Neural cell (in vitro differentiated cells): ENCODE measurements at regions not wholly inside any gene's neighbourhood (a gene's known extent, or its start where the extent isn't known, plus 50 kb on each side); places are given as distances from the start of the nearest gene placed in this dataset.

Experiments
- H2AFZ ChIP-seq: fragments of 200-600, 300-800 bp; sonication (generic), shearing (Covaris generic); 2 replicates; pipeline ENCODE4 v1.6.0; 2014; ENCODE audit warnings: low read depth, mild to moderate bottlenecking, antibody characterized with exemption, low read length, moderate library complexity
- H3F3A ChIP-seq: fragments of 200-600 bp; shearing (Covaris generic); 2 replicates; pipeline ENCODE4 v1.6.1; 2016; ENCODE audit warnings: mild to moderate bottlenecking, moderate library complexity, mixed read lengths, antibody characterized with exemption, low read length; ENCODE audit not compliant: insufficient read depth, poor library complexity, severe bottlenecking
- H3K27ac ChIP-seq: fragments of 200-600, 300-800 bp; sonication (generic), shearing (Covaris generic); 2 replicates; pipeline ENCODE4 v1.5.1; 2014; ENCODE audit warnings: mild to moderate bottlenecking, low read length, moderate library complexity
- H3K27me3 ChIP-seq: fragments of 300-800, 200-600 bp; sonication (generic), shearing (Covaris generic); 2 replicates; pipeline ENCODE4 v1.6.0; 2014; ENCODE audit warnings: mild to moderate bottlenecking, low read depth, low read length, moderate library complexity; ENCODE audit not compliant: insufficient read depth
- H3K36me3 ChIP-seq: fragments of 300-800, 200-600 bp; sonication (generic), shearing (Covaris generic); 2 replicates; pipeline ENCODE4 v1.5.1; 2014; ENCODE audit warnings: mild to moderate bottlenecking, antibody characterized with exemption, low read length, moderate library complexity; ENCODE audit not compliant: insufficient read depth
- H3K4me2 ChIP-seq: fragments of 300-800, 200-600 bp; sonication (generic), shearing (Covaris generic); 2 replicates; pipeline ENCODE4 v1.6.0; 2014; ENCODE audit warnings: mild to moderate bottlenecking, low read length
- H3K4me3 ChIP-seq: fragments of 300-800, 200-600 bp; sonication (generic), shearing (Covaris generic); 2 replicates; pipeline ENCODE4 v1.5.1; 2014; ENCODE audit warnings: mild to moderate bottlenecking, low read length, moderate library complexity
- H3K79me2 ChIP-seq: fragments of 200-600 bp; shearing (Covaris generic); replicated peaks from 2 replicates; pipeline ENCODE4 v1.6.0; 2014; ENCODE audit warnings: mild to moderate bottlenecking, low read length, moderate library complexity; ENCODE audit not compliant: insufficient read depth
- H3K9ac ChIP-seq: fragments of 300-800, 200-600 bp; sonication (generic), shearing (Covaris generic); 2 replicates; pipeline ENCODE4 v1.6.1; 2016; ENCODE audit warnings: mild to moderate bottlenecking, low read length, mixed read lengths
- H3K9me2 ChIP-seq: fragments of 200-600 bp; shearing (Covaris generic); 2 replicates; pipeline ENCODE4 v1.6.1; 2016; ENCODE audit warnings: mild to moderate bottlenecking, low read length, mixed read lengths; ENCODE audit not compliant: insufficient read depth
- H3K9me3 ChIP-seq: fragments of 200-600, 300-800 bp; sonication (generic), shearing (Covaris generic); 2 replicates; pipeline ENCODE4 v1.6.1; 2016; ENCODE audit warnings: mild to moderate bottlenecking, mixed run types, low read length, moderate library complexity, mixed read lengths
- H4K20me1 ChIP-seq: fragments of 200-600 bp; shearing (Covaris generic); 2 replicates; pipeline ENCODE4 v1.6.1; 2016; ENCODE audit warnings: mild to moderate bottlenecking, mixed run types; ENCODE audit not compliant: insufficient read depth
- CTCF ChIP-seq: fragments of 450-650 bp; IDR thresholded peaks from 2 replicates; pipeline ENCODE4 v1.5.1; 2014; ENCODE audit warnings: antibody characterized with exemption, mild to moderate bottlenecking, moderate library complexity; ENCODE audit not compliant: poor library complexity, severe bottlenecking
- EP300 ChIP-seq: fragments of 450-650 bp; conservative IDR thresholded peaks from 2 replicates; pipeline ENCODE4 v1.6.1; 2014; ENCODE audit warnings: antibody characterized with exemption, mild to moderate bottlenecking, moderate library complexity; ENCODE audit not compliant: poor library complexity, severe bottlenecking
- EZH2 ChIP-seq: fragments of 200-600, 300-800 bp; shearing (Covaris generic), sonication (generic); IDR thresholded peaks from 2 replicates; pipeline ENCODE4 v1.6.1; 2014; ENCODE audit warnings: antibody characterized with exemption, low read length, borderline replicate concordance, mild to moderate bottlenecking; ENCODE audit not compliant: insufficient read depth, poor library complexity, severe bottlenecking
- MXI1 ChIP-seq: fragments of 450-650 bp; conservative IDR thresholded peaks from 2 replicates; pipeline ENCODE4 v1.6.1; 2014; ENCODE audit warnings: antibody characterized with exemption, mild to moderate bottlenecking; ENCODE audit not compliant: poor library complexity, severe bottlenecking
- POLR2AphosphoS5 ChIP-seq: IDR thresholded peaks from 2 replicates; pipeline ENCODE4 v1.6.1; 2012
- RAD21 ChIP-seq: fragments of 450-650 bp; conservative IDR thresholded peaks from 2 replicates; pipeline ENCODE4 v1.6.1; 2014; ENCODE audit warnings: antibody characterized with exemption, mild to moderate bottlenecking, moderate library complexity
- REST ChIP-seq: IDR thresholded peaks from 2 replicates; pipeline ENCODE4 v1.6.1; 2012; ENCODE audit warnings: borderline replicate concordance
- SMC3 ChIP-seq: fragments of 450-650 bp; conservative IDR thresholded peaks from 2 replicates; pipeline ENCODE4 v1.6.1; 2014; ENCODE audit warnings: antibody characterized with exemption, mild to moderate bottlenecking, moderate library complexity; ENCODE audit not compliant: poor library complexity
- TAF1 ChIP-seq: IDR thresholded peaks from 2 replicates; pipeline ENCODE4 v1.6.1; 2012; ENCODE audit warnings: low read depth

DNA sequence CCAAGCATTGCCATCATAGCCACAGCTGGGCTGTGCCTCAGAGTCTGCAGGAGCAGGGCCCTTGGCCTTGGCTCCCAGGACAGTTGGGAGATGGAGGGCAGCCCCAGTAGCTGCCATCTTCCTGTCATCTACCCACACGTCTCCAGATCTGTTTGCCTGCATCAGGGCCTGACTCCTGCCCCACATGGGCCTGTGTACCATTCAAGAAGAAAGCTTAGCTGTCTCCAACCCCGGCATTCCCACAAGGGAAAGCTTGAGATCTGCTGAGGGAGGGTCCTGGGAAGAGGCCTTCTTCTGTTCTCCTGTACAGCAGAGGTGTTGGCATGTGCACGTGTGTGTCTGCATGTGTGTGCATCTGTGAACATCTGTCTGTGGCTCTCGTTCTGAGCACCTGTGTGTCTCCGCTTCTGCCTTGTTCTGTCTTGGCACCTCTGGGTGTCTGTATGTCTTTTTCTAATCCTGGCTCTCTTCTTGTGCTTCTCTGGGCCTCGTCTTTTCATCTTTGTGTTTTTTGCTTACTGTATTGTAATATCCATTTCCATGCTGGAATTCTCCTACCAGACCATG, 122.2 kb downstream of the MRM1 start:
- no peak overlapping the region for H3K9ac ChIP-seq
- H3K9me3 ChIP-seq: no peaks in the 10 kb centered on the region
- no peak for TF ChIP-seq MXI1
- no peak for TF ChIP-seq POLR2AphosphoS5
- no peak for TF ChIP-seq TAF1
- TF ChIP-seq SMC3: no peak
- no peak for TF ChIP-seq REST
- no peak overlapping the region for H3K4me3 ChIP-seq
- no peaks in the 10 kb centered on the region for H3K79me2 ChIP-seq
- H3K27ac ChIP-seq: no peak overlapping the region
- H3F3A ChIP-seq: no peaks in the 10 kb centered on the region
- no peak overlapping the region for H3K4me2 ChIP-seq
- no peaks in the 10 kb centered on the region for H3K9me2 ChIP-seq
- no peaks in the 10 kb centered on the region for H4K20me1 ChIP-seq
- no peak overlapping the region for H2AFZ ChIP-seq
- peaks cover 10% of the 10 kb centered on the region for H3K27me3 ChIP-seq
- H3K36me3 ChIP-seq: no peaks in the 10 kb centered on the region

DNA sequence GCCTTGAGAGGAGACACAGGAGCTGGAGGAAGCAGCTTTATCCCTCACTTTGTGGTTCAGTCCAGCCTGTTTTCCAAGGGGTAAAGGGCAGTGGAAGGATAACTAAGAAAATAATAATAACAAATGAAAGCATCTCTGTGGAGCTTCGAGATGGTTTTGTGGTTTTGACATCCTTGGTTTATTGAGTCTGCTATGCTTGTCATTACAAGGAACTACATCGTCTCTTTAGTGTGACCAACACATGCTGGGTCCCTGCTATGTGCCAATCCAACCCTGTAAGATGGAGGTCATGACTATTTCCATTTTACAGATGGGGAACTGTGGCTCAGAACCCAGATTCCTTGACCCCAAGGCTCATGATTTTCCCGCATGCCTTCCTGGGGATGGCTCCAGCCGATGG, 124.8 kb downstream of the MRM1 start:
- H3K9me3 ChIP-seq: no peaks in the 10 kb centered on the region
- no peak overlapping the region for H3K4me2 ChIP-seq
- no peak overlapping the region for H3K9ac ChIP-seq
- H3K79me2 ChIP-seq: no peaks in the 10 kb centered on the region
- no peaks in the 10 kb centered on the region for H3K27me3 ChIP-seq
- H3K9me2 ChIP-seq: no peaks in the 10 kb centered on the region
- no peaks in the 10 kb centered on the region for H3K36me3 ChIP-seq
- H3K4me3 ChIP-seq: no peak overlapping the region
- no peaks in the 10 kb centered on the region for H3F3A ChIP-seq
- H3K27ac ChIP-seq: no peak overlapping the region
- no peaks in the 10 kb centered on the region for H4K20me1 ChIP-seq
- H2AFZ ChIP-seq: no peak overlapping the region
- TF ChIP-seq REST (no peak), EP300 (no peak), MXI1 (no peak), CTCF (no peak), EZH2 (no peak), SMC3 (no peak), POLR2AphosphoS5 (no peak), TAF1 (no peak), RAD21 (no peak)
